ENCODE measurements at regions not wholly inside any gene's neighbourhood (a gene's known extent, or its start where the extent isn't known, plus 50 kb on each side); places are given as distances from the start of the nearest gene placed in this dataset.
A peak's percentile ranks its signal among the peaks of the same experiment; 100 is the strongest.

DNA sequence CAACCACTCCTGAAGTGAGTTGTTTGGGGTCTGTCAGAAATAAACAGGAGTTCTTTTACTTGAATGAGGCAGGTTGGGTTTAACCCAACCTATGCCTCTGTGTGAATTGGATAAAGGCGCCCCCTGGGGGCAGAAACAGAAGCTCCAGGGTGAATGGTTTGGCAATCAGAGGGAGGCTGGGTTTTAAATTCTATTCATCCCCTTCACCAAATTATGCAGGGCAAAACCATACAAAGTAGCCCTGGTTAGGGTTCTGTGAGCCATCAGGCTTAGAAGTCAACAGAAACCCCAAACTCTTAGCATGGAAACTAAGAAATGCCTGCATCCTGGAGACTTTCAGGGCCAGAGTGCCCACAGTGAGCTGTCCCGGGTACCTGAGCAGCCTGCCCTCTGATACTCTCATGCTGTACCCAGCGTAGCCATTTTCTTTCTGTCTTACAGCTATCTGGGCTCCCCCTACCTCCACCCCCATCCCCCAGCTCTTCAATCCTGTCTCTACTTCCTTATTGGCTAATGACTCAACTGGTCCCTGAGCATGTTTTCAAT is 241.5 kb downstream of the ICOS start:
- peak; percentile 51 to 68 (median 58) for DNase-seq (ENCODE audit: low read depth in 3 of 3)

GRCh38 chr2:204180649-204181048 is 244.1 kb downstream of the ICOS start:
- DNase-seq (ENCODE audit: low read depth in 3 of 3): no peak

GRCh38 chr2:204183608-204184007 is 247.0 kb downstream of the ICOS start:
- DNase-seq (ENCODE audit: low read depth in 3 of 3): no peak

DNA sequence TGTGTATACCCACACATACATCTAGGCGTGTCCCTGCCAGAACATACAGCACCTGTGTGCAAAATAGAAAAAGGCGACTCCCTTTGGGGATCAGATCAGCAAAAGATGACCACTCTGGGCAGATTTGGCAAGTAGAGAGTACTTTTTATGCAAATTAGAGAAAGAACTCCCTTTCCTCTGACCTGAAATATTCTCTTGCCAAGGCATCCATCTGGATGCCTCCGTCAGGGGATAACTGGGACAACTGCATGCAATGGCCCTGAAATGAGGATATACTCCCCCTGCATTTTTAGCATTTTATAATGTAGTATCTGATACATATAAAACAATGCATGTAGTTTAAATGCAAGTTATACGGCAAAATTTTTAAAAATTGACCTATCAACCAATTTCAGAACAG is 247.7 kb downstream of the ICOS start:
- no peak for DNase-seq (ENCODE audit: low read depth in 3 of 3)

- no peak for DNase-seq (ENCODE audit: low read depth in 3 of 3)
These were observed 250.9 kb downstream of the ICOS start for GRCh38 chr2:204187229-204188083.

GRCh38 chr2:204191574-204191973 is 255.0 kb downstream of the ICOS start:
- DNase-seq (ENCODE audit: low read depth in 3 of 3): no peak

DNA sequence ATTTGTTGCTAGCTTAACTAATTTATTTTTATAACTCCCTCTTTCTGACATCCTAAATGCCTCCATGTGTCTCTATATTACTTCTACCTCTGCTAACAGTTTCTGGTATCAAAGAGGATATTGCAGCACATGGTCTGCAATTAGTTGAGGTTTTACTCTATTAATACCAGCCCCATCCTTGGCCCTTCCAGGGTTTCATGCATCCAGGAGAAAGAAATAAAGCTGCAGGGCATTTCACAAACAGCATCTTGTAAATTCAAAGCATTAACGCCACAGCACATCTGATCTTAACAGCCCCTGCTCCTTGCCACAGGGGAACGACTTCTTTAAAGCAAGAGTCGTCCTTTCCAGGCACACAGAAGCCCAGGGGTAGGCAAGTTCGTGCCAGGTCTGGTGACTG is 258.9 kb downstream of the ICOS start:
- no peak for DNase-seq (ENCODE audit: low read depth in 3 of 3)

- DNase-seq (ENCODE audit: low read depth in 3 of 3): no peak
These were observed 260.9 kb downstream of the ICOS start for GRCh38 chr2:204197336-204198005.

- no peak for DNase-seq (ENCODE audit: low read depth in 3 of 3)
These were observed 262.8 kb downstream of the ICOS start for GRCh38 chr2:204199357-204199756.

DNA sequence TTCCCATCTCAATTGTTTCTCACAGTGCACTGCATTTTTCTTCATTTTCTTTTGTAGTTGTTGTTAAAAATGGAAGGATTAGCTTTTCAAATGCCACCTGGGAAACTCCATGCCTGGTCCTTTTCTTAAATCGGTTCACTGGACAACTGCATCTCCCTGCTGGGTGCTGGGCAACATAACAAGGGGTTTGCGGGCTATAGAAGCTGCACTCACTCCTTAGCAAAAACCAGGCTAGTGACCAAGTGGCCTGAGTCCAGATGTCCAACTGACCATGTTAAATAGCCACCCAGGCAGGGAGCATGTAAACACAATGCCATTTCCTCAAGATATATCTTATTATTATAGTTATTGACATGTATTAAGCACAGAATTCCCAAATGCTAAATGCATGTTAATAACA is 264.9 kb downstream of the ICOS start:
- DNase-seq (ENCODE audit: low read depth in 3 of 3): no peak

DNA sequence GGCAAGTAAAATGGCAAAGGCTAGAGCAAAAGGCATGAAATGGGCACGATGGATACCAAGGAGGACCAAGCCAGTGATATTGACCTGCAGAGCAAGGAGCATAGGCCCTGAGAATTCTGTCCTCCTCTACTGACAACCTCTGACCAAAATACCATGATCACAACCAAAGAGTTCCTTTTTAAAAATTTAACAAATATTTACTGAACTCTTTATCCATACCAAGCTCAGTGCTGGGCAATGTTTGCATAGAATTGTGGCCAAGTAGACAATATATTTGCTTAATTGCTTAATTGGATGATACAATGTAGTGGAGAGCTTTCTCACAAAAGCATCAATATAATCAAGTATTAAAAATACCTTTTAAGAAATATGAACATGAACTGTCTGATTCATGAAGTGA is 265.7 kb downstream of the ICOS start:
- DNase-seq (ENCODE audit: low read depth in 3 of 3): no peak

DNA sequence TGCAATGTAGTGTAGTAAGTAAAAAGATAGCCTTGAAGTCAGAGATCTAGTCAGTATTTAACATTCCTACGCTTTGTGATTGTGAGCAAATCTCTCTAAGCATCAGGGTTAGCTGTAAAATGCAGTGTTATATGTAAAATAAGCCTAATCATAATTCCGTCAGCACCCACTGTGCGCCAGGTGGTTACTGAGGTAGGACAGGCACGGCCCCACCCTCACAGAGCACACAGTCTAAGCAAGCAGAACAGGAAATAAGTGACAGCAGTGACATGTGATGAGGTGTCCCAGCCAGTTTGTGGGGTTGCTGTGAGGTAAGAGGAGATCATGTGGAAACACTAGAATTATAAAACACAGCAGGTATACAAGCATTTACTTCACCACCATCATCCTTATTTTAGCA is 267.1 kb downstream of the ICOS start:
- no peak for DNase-seq (ENCODE audit: low read depth in 3 of 3)

- no peak for DNase-seq (ENCODE audit: low read depth in 3 of 3)
These were observed 268.5 kb downstream of the ICOS start for GRCh38 chr2:204205082-204205481.

GRCh38 chr2:204205538-204205937 is 269.0 kb downstream of the ICOS start:
- DNase-seq (ENCODE audit: low read depth in 3 of 3): no peak

- no peak for DNase-seq (ENCODE audit: low read depth in 3 of 3)
These were observed 271.3 kb downstream of the ICOS start for GRCh38 chr2:204207866-204208265.

GRCh38 chr2:204213588-204213987 is 277.0 kb downstream of the ICOS start:
- DNase-seq (ENCODE audit: low read depth in 3 of 3): no peak

DNA sequence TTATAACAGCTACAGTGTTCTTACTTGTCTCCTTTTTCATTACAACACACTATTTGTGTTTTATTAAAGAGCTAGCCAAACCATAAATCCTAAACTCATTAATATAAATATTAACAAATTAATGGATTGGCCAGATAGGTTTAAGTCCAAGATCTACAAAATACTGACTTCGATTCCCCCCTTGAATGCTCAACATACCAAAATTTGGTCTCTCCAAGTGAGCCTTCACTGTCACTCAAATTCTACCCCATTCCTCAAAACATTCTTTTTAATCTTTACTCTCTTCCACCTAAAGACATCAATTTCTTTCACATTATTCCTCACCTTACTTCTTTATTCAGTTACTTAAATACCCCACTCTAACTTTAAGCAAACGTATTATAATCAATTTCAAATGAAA is 281.5 kb downstream of the ICOS start:
- DNase-seq (ENCODE audit: low read depth in 3 of 3): no peak

DNA sequence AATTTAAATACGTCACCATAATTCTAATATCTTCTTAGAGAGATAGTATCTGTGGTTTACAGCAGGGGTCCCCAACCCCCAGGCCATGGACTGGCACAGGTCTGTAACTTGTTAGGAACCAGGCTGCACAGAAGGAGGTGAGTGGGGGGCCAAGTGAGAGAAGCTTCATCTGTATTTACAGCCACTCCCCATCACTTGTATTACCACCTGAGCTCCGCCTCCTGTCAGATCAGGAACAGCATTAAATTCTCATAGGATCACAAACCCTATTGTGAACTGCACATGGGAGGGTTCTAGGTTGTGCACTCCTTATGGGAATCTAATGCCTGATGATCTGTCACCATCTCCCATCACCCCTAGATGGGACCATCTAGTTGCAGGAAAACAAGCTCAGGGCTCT is 282.6 kb downstream of the ICOS start:
- no peak for DNase-seq (ENCODE audit: low read depth in 3 of 3)

DNA sequence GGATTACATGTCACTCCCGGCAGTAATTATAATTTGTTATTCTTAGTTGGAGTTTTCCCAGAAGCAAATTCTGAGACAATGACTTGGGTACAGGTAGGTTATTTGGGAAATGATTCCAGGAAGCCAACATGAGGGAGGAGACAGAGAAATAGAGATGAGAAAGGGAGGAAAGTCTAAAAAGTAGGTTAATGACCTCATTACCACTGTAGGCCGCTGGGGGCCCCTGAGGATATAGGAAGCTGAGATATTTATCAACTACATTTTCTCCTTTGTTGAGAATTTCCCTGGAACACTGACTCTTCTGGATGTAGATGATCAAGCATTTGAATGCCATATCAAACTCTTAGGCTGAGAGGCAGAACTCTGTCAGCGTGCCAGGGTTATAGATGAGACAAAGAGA is 284.3 kb downstream of the ICOS start:
- DNase-seq (ENCODE audit: low read depth in 3 of 3): no peak

DNA sequence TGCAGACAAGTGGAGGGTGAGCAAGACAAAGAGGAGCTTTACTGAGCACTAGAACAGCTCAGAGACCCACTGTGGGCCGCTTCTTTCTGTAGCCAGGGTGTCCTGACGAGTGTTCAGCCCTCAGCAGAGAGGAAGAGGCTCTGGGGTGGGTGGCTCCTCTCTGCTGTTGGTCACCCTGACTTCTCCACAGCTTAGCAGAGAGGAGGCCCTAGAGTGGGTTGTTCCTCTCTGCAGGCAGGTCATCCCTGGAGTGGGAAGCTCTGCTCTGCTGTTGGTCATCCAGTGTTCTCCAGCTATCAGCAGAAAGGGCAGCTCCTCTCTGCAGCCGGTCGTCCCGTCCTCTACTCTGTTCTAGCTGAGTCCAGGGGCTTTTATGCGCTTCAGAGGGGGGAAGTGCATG is 286.5 kb downstream of the ICOS start:
- DNase-seq (ENCODE audit: low read depth in 3 of 3): no peak

DNA sequence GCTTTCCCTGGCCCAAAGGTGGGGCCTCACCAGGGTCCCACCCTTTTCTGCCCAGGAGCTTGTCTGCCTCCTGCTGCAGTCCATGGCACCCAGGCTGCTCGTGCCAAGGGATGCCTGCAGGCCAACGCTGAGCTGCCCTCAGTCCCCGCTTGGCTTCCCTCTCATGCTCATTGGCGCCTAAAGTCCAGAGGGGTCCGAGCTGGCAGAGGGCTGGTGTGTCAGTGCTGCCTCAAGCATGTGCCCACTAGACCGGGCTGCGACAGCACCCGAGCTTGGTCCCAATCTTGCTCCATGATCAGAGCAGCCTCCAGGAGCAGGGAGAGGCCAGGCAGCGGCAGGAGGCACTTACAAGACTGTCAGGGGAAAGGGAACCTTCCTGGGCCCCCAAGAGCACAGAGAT is 287.0 kb downstream of the ICOS start:
- no peak for DNase-seq (ENCODE audit: low read depth in 3 of 3)

GRCh38 chr2:204225671-204226073 is 289.1 kb downstream of the ICOS start:
- DNase-seq (ENCODE audit: low read depth in 3 of 3): no peak

- DNase-seq (ENCODE audit: low read depth in 3 of 3): no peak
These were observed 289.8 kb downstream of the ICOS start for GRCh38 chr2:204226305-204226880.
